ENCODE measurements at regions not wholly inside any gene's neighbourhood (a gene's known extent, or its start where the extent isn't known, plus 50 kb on each side); places are given as distances from the start of the nearest gene placed in this dataset.

DNA sequence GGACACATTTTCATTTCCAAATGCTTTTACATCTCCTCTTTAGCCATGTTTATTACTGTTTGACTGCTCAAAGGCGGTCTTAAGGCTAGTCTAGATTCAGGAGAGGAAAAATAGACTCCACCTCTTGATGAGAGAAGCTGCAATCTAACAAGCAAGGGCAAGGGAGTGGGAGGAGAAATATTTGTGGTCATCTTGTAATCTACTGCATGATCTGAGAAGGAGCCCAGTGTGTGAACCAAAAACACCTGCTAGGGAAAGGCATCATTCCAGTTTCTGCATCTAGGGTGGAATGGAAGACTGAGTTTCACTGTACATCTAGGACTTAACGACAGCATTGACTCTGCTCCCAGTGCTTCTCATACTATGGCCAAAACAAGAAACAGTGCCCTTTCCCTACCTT, 232.2 kb upstream of the HS3ST3A1 start:
- TF ChIP-seq STAT1 (IDR thresholded peaks at IDR 0.05; ENCODE audit: unreplicated experiment) (no peak), EZH2phosphoT487 (IDR thresholded peaks at IDR 0.05; ENCODE audit: unreplicated experiment) (no peak), ZNF331 (CRISPR knock-in tag; IDR thresholded peaks at IDR 0.05; ENCODE audit: low read depth) (no peak), POLR2AphosphoS5 (IDR thresholded peaks at IDR 0.05; ENCODE audit: low read depth) (no peak), CREB1 (CRISPR knock-in tag; IDR thresholded peaks at IDR 0.05; ENCODE audit: low read depth) (no peak), NANOG (IDR thresholded peaks at IDR 0.05; ENCODE audit: borderline replicate concordance) (no peak), ZNF114 (CRISPR knock-in tag; IDR thresholded peaks at IDR 0.05) (no peak), JUNB (IDR thresholded peaks at IDR 0.05; ENCODE audit: unreplicated experiment) (no peak), EZH2 (IDR thresholded peaks at IDR 0.05; ENCODE audit: low read depth, unreplicated experiment) (no peak)
- TF ChIP-seq, protein P1, sequence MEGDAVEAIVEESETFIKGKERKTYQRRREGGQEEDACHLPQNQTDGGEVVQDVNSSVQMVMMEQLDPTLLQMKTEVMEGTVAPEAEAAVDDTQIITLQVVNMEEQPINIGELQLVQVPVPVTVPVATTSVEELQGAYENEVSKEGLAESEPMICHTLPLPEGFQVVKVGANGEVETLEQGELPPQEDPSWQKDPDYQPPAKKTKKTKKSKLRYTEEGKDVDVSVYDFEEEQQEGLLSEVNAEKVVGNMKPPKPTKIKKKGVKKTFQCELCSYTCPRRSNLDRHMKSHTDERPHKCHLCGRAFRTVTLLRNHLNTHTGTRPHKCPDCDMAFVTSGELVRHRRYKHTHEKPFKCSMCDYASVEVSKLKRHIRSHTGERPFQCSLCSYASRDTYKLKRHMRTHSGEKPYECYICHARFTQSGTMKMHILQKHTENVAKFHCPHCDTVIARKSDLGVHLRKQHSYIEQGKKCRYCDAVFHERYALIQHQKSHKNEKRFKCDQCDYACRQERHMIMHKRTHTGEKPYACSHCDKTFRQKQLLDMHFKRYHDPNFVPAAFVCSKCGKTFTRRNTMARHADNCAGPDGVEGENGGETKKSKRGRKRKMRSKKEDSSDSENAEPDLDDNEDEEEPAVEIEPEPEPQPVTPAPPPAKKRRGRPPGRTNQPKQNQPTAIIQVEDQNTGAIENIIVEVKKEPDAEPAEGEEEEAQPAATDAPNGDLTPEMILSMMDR (conservative IDR thresholded peaks at IDR 0.05; ENCODE audit: low read depth in 2 of 2): no peak
- TF ChIP-seq, protein P2, sequence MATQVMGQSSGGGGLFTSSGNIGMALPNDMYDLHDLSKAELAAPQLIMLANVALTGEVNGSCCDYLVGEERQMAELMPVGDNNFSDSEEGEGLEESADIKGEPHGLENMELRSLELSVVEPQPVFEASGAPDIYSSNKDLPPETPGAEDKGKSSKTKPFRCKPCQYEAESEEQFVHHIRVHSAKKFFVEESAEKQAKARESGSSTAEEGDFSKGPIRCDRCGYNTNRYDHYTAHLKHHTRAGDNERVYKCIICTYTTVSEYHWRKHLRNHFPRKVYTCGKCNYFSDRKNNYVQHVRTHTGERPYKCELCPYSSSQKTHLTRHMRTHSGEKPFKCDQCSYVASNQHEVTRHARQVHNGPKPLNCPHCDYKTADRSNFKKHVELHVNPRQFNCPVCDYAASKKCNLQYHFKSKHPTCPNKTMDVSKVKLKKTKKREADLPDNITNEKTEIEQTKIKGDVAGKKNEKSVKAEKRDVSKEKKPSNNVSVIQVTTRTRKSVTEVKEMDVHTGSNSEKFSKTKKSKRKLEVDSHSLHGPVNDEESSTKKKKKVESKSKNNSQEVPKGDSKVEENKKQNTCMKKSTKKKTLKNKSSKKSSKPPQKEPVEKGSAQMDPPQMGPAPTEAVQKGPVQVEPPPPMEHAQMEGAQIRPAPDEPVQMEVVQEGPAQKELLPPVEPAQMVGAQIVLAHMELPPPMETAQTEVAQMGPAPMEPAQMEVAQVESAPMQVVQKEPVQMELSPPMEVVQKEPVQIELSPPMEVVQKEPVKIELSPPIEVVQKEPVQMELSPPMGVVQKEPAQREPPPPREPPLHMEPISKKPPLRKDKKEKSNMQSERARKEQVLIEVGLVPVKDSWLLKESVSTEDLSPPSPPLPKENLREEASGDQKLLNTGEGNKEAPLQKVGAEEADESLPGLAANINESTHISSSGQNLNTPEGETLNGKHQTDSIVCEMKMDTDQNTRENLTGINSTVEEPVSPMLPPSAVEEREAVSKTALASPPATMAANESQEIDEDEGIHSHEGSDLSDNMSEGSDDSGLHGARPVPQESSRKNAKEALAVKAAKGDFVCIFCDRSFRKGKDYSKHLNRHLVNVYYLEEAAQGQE (IDR thresholded peaks at IDR 0.05; ENCODE audit: unreplicated experiment): no peak
- TF ChIP-seq, protein P3, sequence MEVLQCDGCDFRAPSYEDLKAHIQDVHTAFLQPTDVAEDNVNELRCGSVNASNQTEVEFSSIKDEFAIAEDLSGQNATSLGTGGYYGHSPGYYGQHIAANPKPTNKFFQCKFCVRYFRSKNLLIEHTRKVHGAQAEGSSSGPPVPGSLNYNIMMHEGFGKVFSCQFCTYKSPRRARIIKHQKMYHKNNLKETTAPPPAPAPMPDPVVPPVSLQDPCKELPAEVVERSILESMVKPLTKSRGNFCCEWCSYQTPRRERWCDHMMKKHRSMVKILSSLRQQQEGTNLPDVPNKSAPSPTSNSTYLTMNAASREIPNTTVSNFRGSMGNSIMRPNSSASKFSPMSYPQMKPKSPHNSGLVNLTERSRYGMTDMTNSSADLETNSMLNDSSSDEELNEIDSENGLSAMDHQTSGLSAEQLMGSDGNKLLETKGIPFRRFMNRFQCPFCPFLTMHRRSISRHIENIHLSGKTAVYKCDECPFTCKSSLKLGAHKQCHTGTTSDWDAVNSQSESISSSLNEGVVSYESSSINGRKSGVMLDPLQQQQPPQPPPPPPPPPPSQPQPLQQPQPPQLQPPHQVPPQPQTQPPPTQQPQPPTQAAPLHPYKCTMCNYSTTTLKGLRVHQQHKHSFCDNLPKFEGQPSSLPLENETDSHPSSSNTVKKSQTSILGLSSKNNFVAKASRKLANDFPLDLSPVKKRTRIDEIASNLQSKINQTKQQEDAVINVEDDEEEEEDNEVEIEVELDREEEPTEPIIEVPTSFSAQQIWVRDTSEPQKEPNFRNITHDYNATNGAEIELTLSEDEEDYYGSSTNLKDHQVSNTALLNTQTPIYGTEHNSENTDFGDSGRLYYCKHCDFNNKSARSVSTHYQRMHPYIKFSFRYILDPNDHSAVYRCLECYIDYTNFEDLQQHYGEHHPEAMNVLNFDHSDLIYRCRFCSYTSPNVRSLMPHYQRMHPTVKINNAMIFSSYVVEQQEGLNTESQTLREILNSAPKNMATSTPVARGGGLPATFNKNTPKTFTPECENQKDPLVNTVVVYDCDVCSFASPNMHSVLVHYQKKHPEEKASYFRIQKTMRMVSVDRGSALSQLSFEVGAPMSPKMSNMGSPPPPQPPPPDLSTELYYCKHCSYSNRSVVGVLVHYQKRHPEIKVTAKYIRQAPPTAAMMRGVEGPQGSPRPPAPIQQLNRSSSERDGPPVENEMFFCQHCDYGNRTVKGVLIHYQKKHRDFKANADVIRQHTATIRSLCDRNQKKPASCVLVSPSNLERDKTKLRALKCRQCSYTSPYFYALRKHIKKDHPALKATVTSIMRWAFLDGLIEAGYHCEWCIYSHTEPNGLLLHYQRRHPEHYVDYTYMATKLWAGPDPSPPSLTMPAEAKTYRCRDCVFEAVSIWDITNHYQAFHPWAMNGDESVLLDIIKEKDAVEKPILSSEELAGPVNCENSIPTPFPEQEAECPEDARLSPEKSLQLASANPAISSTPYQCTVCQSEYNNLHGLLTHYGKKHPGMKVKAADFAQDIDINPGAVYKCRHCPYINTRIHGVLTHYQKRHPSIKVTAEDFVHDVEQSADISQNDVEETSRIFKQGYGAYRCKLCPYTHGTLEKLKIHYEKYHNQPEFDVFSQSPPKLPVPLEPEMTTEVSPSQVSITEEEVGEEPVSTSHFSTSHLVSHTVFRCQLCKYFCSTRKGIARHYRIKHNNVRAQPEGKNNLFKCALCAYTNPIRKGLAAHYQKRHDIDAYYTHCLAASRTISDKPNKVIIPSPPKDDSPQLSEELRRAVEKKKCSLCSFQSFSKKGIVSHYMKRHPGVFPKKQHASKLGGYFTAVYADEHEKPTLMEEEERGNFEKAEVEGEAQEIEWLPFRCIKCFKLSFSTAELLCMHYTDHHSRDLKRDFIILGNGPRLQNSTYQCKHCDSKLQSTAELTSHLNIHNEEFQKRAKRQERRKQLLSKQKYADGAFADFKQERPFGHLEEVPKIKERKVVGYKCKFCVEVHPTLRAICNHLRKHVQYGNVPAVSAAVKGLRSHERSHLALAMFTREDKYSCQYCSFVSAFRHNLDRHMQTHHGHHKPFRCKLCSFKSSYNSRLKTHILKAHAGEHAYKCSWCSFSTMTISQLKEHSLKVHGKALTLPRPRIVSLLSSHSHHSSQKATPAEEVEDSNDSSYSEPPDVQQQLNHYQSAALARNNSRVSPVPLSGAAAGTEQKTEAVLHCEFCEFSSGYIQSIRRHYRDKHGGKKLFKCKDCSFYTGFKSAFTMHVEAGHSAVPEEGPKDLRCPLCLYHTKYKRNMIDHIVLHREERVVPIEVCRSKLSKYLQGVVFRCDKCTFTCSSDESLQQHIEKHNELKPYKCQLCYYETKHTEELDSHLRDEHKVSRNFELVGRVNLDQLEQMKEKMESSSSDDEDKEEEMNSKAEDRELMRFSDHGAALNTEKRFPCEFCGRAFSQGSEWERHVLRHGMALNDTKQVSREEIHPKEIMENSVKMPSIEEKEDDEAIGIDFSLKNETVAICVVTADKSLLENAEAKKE (CRISPR knock-in tag; IDR thresholded peaks at IDR 0.05): no peak
- TF ChIP-seq, protein P4, sequence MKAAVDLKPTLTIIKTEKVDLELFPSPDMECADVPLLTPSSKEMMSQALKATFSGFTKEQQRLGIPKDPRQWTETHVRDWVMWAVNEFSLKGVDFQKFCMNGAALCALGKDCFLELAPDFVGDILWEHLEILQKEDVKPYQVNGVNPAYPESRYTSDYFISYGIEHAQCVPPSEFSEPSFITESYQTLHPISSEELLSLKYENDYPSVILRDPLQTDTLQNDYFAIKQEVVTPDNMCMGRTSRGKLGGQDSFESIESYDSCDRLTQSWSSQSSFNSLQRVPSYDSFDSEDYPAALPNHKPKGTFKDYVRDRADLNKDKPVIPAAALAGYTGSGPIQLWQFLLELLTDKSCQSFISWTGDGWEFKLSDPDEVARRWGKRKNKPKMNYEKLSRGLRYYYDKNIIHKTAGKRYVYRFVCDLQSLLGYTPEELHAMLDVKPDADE (IDR thresholded peaks at IDR 0.05): no peak

More for the DNA sequence above, 232.2 kb upstream of the HS3ST3A1 start:
- no peak overlapping the region for H3K4me3 ChIP-seq
- H3K4me2 ChIP-seq: no peak overlapping the region
- DNase-seq (ENCODE audit: low spot score): no peak
- no peaks in the 10 kb centered on the region for H3K9me2 ChIP-seq (ENCODE audit: insufficient read depth)
- no peaks in the 10 kb centered on the region for H4K20me1 ChIP-seq (replicated peaks; ENCODE audit: insufficient read depth)
- H3K9me3 Mint-ChIP-seq: no peaks in the 10 kb centered on the region
- H3K36me3 Mint-ChIP-seq (ENCODE audit: low read depth): no peaks in the 10 kb centered on the region
- no peak overlapping the region for H3K27ac ChIP-seq (ENCODE audit: low read depth)
- H3K79me2 ChIP-seq (replicated peaks; ENCODE audit: insufficient read depth): no peaks in the 10 kb centered on the region
- no peak overlapping the region for H3K27ac Mint-ChIP-seq
- no peaks in the 10 kb centered on the region for H3K27me3 ChIP-seq (ENCODE audit: insufficient read depth)
- no peaks in the 10 kb centered on the region for H3K4me1 ChIP-seq (ENCODE audit: insufficient read depth)
- H3K4me3 Mint-ChIP-seq: no peak overlapping the region
- H3K4me1 Mint-ChIP-seq: no peaks in the 10 kb centered on the region
- no peak overlapping the region for H2AFZ ChIP-seq
- H3F3A ChIP-seq (replicated peaks; ENCODE audit: low read depth): no peaks in the 10 kb centered on the region
- no peak for ATAC-seq
- H3K27me3 Mint-ChIP-seq (ENCODE audit: insufficient read depth, low read depth, poor library complexity): peaks cover 1% of the 10 kb centered on the region
- H3K36me3 ChIP-seq (ENCODE audit: insufficient read depth): no peaks in the 10 kb centered on the region

Data from GM23338 (cell line).